Trophoblast cell (in vitro differentiated cells and primary cell): ENCODE measurements at regions not wholly inside any gene's neighbourhood (a gene's known extent, or its start where the extent isn't known, plus 50 kb on each side); places are given as distances from the start of the nearest gene placed in this dataset.

Source experiments
- DNase-seq, 2 donors: peaks; one replicate each; pipeline ENCODE4 v3.0.0-alpha.2; 2016
- H2AFZ ChIP-seq: 2 replicates; pipeline ENCODE4 v1.6.1; 2013; ENCODE audit warnings: low read length, moderate library complexity, mild to moderate bottlenecking; ENCODE audit not compliant: insufficient read depth, poor library complexity
- H2AK5ac ChIP-seq: 2 replicates; pipeline ENCODE4 v1.6.1; 2013; ENCODE audit warnings: mild to moderate bottlenecking, low read length
- H2BK120ac ChIP-seq: 2 replicates; pipeline ENCODE4 v1.6.1; 2013; ENCODE audit warnings: low read length, mild to moderate bottlenecking, moderate library complexity; ENCODE audit not compliant: insufficient read depth, poor library complexity
- H2BK12ac ChIP-seq: 2 replicates; pipeline ENCODE4 v1.6.1; 2013; ENCODE audit warnings: mild to moderate bottlenecking, low read length, moderate library complexity
- H2BK5ac ChIP-seq: 2 replicates; pipeline ENCODE4 v1.6.1; 2013; ENCODE audit warnings: low read length, low read depth, moderate library complexity, mild to moderate bottlenecking; ENCODE audit not compliant: poor library complexity
- H3K14ac ChIP-seq: 2 replicates; pipeline ENCODE4 v1.6.1; 2013; ENCODE audit warnings: mild to moderate bottlenecking, low read length
- H3K18ac ChIP-seq: 2 replicates; pipeline ENCODE4 v1.6.1; 2013; ENCODE audit warnings: mild to moderate bottlenecking, low read length
- H3K23ac ChIP-seq: 2 replicates; pipeline ENCODE4 v1.6.1; 2013; ENCODE audit warnings: low read length
- H3K27ac ChIP-seq: 2 replicates; pipeline ENCODE4 v1.5.1; 2013; ENCODE audit warnings: low read depth, mild to moderate bottlenecking, inconsistent platforms, low read length, moderate library complexity
- H3K27me3 ChIP-seq: 2 replicates; pipeline ENCODE4 v1.6.1; 2013; ENCODE audit warnings: inconsistent platforms, mild to moderate bottlenecking, low read length, moderate library complexity; ENCODE audit not compliant: insufficient read depth
- H3K36me3 ChIP-seq, 2 experiments: 1 replicate in 1 of 2; 2 replicates in 1 of 2; pipeline ENCODE4 v1.6.1; 2013; ENCODE audit warnings: low read length in 2 of 2, mild to moderate bottlenecking in 2 of 2, moderate library complexity in 1 of 2; ENCODE audit not compliant: insufficient read depth in 2 of 2, control insufficient read depth in 1 of 2
- H3K4ac ChIP-seq: 2 replicates; pipeline ENCODE4 v1.6.1; 2013; ENCODE audit warnings: low read depth, mild to moderate bottlenecking, low read length, moderate library complexity
- H3K4me1 ChIP-seq, 2 experiments: 1 replicate in 1 of 2; 2 replicates in 1 of 2; pipeline ENCODE4 v1.6.1; 2013; ENCODE audit warnings: low read length in 2 of 2, mild to moderate bottlenecking in 2 of 2, moderate library complexity in 1 of 2; ENCODE audit not compliant: insufficient read depth in 2 of 2, control insufficient read depth in 1 of 2
- H3K4me2 ChIP-seq: 2 replicates; pipeline ENCODE4 v1.6.1; 2013; ENCODE audit warnings: inconsistent platforms, mild to moderate bottlenecking, low read length, moderate library complexity
- H3K4me3 ChIP-seq: 2 replicates; pipeline ENCODE4 v1.5.1; 2013; ENCODE audit warnings: mild to moderate bottlenecking, low read depth, low read length, inconsistent platforms
- H3K79me1 ChIP-seq: one replicate; pipeline ENCODE4 v1.6.1; 2013; ENCODE audit warnings: low read length
- H3K79me2 ChIP-seq: 2 replicates; pipeline ENCODE4 v1.6.1; 2013; ENCODE audit warnings: low read length, mild to moderate bottlenecking; ENCODE audit not compliant: control insufficient read depth, insufficient read depth, poor library complexity
- H3K9ac ChIP-seq: 2 replicates; pipeline ENCODE4 v1.6.1; 2013; ENCODE audit warnings: mild to moderate bottlenecking, low read length
- H3K9me3 ChIP-seq: 2 replicates; pipeline ENCODE4 v1.6.1; 2013; ENCODE audit warnings: low read depth, mild to moderate bottlenecking, control low read depth, inconsistent platforms, low read length; ENCODE audit not compliant: insufficient read depth
- H4K12ac ChIP-seq: 2 replicates; pipeline ENCODE4 v1.6.1; 2013; ENCODE audit warnings: low read depth, mild to moderate bottlenecking, low read length, moderate library complexity
- H4K8ac ChIP-seq: 2 replicates; pipeline ENCODE4 v1.6.1; 2013; ENCODE audit warnings: low read depth, mild to moderate bottlenecking, low read length, moderate library complexity
- H4K91ac ChIP-seq: one replicate; pipeline ENCODE4 v1.6.1; 2013; ENCODE audit warnings: low read depth, mild to moderate bottlenecking, low read length, moderate library complexity
- WGBS: extraction: QIAGEN DNeasy Blood & Tissue Kit; methylation state at CpG from one replicate; pipeline ENCODE4 v1.1.7; 2013; ENCODE audit warnings: missing lambda C conversion rate; ENCODE audit not compliant: insufficient read length, insufficient coverage; ENCODE audit errors: extremely low coverage; 5-methylcytosine and 5-hydroxymethylcytosine counted together

DNA sequence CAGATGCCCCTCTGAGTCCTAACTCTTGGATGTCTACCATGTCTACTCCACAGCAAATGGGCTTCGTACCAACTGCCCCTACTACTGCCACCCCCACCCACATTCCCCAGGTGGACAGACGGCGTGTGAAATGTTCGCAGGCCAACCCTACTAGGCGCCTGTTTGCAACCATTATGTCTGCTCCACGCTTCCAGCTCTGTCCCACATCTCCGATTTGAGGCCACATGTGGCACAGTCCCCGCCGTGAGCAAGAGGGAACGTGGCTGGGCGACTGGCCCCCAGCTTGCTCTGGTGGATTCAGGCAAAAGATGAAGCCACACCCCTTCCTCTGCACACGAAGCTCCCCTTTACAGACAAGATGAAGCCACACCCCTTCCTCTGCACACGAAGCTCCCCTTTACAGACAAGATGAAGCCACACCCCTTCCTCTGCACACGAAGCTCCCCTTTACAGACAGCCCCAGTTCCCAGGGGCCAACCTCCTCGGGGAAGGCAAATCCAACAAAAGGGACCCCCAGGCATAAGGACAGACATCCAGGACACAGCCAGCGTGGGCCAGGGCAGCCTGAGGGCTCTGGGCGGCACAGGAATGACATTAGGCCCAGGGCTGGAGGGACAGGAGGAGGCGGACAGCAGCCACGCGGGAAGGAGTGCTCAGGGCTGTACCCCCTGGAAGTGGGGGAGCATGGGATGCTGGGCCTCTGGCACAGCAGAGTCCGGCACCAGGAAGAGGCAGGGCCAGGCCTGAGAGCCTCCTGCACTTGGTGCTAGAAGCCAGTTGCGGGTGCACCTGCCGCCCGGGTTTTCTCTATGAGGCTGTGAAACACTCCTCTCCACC, 106.2 kb downstream of the SHANK2 start:
- H3K27ac ChIP-seq = no peak overlapping the region
- no peak overlapping the region for H2BK5ac ChIP-seq
- H3K36me3 ChIP-seq = peaks cover 0 to 10% of the 10 kb centered on the region in 2 experiments
- H3K4me3 ChIP-seq = no peak overlapping the region
- H4K91ac ChIP-seq = no peak overlapping the region
- peaks cover 0 to 2% of the 10 kb centered on the region in 2 experiments for H3K4me1 ChIP-seq
- no peak overlapping the region for H4K8ac ChIP-seq
- no peak overlapping the region for H3K23ac ChIP-seq
- no peaks in the 10 kb centered on the region for H3K79me2 ChIP-seq
- H3K9ac ChIP-seq = no peak overlapping the region
- H3K18ac ChIP-seq = no peak overlapping the region
- H3K4ac ChIP-seq = no peak overlapping the region
- H3K79me1 ChIP-seq = no peaks in the 10 kb centered on the region
- H4K12ac ChIP-seq = no peak overlapping the region
- H3K9me3 ChIP-seq = no peaks in the 10 kb centered on the region
- H3K14ac ChIP-seq = no peak overlapping the region
- H3K4me2 ChIP-seq = no peak overlapping the region
- H2AK5ac ChIP-seq = no peak overlapping the region
- no peaks in the 10 kb centered on the region for H3K27me3 ChIP-seq
- H2BK12ac ChIP-seq = no peak overlapping the region
- no peak overlapping the region for H2BK120ac ChIP-seq
- H2AFZ ChIP-seq = no peak overlapping the region
- no CpG with 5 or more reads among the region's 24 CpGs for WGBS
- DNase-seq = no peak

DNA sequence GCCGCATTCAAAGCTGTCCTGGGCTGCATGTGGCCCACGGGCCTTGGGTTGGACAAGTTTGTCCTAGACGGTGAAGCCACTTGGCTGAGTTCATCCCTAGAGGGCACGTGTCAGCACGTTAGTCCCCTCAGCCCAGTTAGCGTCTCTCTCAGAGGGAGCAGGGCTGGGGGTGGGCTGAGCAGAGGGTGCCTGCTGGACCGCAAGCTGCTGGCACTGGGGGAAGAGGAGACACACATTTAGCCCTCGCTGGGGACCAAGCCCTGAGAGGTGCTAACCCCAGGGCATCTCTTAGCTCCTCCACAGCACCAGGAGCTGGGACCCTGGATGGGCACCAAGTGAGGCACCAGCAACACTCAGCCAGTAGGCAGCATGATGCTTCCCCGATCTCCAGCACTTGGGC, 107.0 kb downstream of the SHANK2 start:
- Histone ChIP-seq H3K18ac (no peak overlapping the region), H2BK5ac (no peak overlapping the region), H3K9ac (no peak overlapping the region), H3K9me3 (no peaks in the 10 kb centered on the region), H3K4me3 (no peak overlapping the region), H2AFZ (no peak overlapping the region), H4K91ac (no peak overlapping the region), H3K4me2 (no peak overlapping the region), H3K36me3 (peaks cover 4 to 11% of the 10 kb centered on the region in 2 experiments), H3K27me3 (no peaks in the 10 kb centered on the region), H4K8ac (no peak overlapping the region), H2AK5ac (no peak overlapping the region), H3K14ac (no peak overlapping the region), H2BK120ac (no peak overlapping the region), H3K79me1 (no peaks in the 10 kb centered on the region), H3K4ac (no peak overlapping the region), H3K23ac (no peak overlapping the region), H3K27ac (no peak overlapping the region), H3K4me1 (peaks cover 0 to 2% of the 10 kb centered on the region in 2 experiments), H4K12ac (no peak overlapping the region), H3K79me2 (no peaks in the 10 kb centered on the region), H2BK12ac (no peak overlapping the region)
- WGBS = no CpG with 5 or more reads among the region's 9 CpGs
- DNase-seq = no peak

DNA sequence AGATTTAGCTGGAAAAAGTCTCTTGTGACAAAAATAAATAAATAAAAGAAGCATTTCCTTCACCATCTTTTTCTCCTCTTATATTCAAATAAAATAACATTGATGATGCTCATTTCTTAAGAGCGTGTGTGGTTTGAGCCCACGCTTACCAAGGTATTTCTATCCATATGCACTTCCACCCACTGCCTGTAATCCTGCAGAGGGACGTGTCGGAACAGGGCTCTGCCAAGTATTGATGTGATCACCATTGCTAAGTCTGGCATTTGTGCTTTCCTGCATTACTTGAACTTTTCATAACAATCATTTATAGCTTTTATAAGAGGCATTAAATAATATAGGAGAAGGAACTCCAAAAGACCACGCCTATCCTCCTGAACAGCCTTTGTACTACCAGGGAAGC, 107.6 kb downstream of the SHANK2 start:
- no peak overlapping the region for H4K91ac ChIP-seq
- no peak overlapping the region for H4K12ac ChIP-seq
- H4K8ac ChIP-seq = no peak overlapping the region
- H3K27me3 ChIP-seq = no peaks in the 10 kb centered on the region
- no peak overlapping the region for H2AK5ac ChIP-seq
- H2BK5ac ChIP-seq = no peak overlapping the region
- no peak overlapping the region for H2AFZ ChIP-seq
- no peak overlapping the region for H3K23ac ChIP-seq
- no peak overlapping the region for H2BK120ac ChIP-seq
- H3K9me3 ChIP-seq = no peaks in the 10 kb centered on the region
- peaks cover 0 to 2% of the 10 kb centered on the region in 2 experiments for H3K4me1 ChIP-seq
- no peak overlapping the region for H3K4me2 ChIP-seq
- H3K27ac ChIP-seq = no peak overlapping the region
- H3K18ac ChIP-seq = no peak overlapping the region
- no peak overlapping the region for H3K9ac ChIP-seq
- no peak overlapping the region for H2BK12ac ChIP-seq
- no peaks in the 10 kb centered on the region for H3K79me1 ChIP-seq
- no peak for DNase-seq
- H3K14ac ChIP-seq = no peak overlapping the region
- no peaks in the 10 kb centered on the region for H3K79me2 ChIP-seq
- no peak overlapping the region for H3K4ac ChIP-seq
- whole genome bisulfite sequencing = no CpG with 5 or more reads among the region's 5 CpGs
- H3K36me3 ChIP-seq = peaks cover 11% of the 10 kb centered on the region in 2 experiments
- no peak overlapping the region for H3K4me3 ChIP-seq

DNA sequence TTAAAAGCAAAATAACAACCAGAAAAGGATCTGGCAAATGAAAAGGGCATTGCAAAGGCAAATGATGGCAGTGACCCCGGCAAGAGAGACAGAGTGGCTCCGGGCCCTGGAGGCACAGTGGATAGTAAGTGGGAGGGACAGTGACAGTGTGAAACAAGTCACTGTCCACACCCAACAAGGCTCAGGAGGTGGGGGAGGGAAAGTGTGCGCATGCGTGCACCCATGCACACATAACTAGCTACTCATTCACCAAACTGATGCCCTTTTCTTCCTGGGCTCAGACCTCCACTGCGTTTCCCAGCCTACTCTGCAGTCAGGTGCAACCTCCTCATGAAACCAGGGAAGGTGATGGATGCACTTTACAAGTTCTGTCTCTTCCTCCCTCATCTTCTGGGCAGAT, 108.4 kb downstream of the SHANK2 start:
- Histone ChIP-seq H3K79me1 (no peaks in the 10 kb centered on the region), H3K23ac (no peak overlapping the region), H2AFZ (no peak overlapping the region), H3K9ac (no peak overlapping the region), H2BK120ac (no peak overlapping the region), H4K8ac (no peak overlapping the region), H3K27ac (no peak overlapping the region), H2BK5ac (no peak overlapping the region), H3K4me2 (no peak overlapping the region), H4K12ac (no peak overlapping the region), H2BK12ac (no peak overlapping the region), H3K4me3 (peak overlapping the region; percentile 27), H3K14ac (no peak overlapping the region), H3K18ac (no peak overlapping the region), H3K4me1 (peaks cover 0 to 2% of the 10 kb centered on the region in 2 experiments), H3K27me3 (no peaks in the 10 kb centered on the region), H3K9me3 (no peaks in the 10 kb centered on the region), H2AK5ac (no peak overlapping the region), H3K4ac (no peak overlapping the region), H4K91ac (no peak overlapping the region), H3K79me2 (no peaks in the 10 kb centered on the region), H3K36me3 (peaks cover 11 to 13% of the 10 kb centered on the region in 2 experiments)
- WGBS = no CpG with 5 or more reads among the region's 5 CpGs
- DNase-seq = no peak
